Naive B cell (primary cell): ENCODE measurements at regions not wholly inside any gene's neighbourhood (a gene's known extent, or its start where the extent isn't known, plus 50 kb on each side); places are given as distances from the start of the nearest gene placed in this dataset.
"Not testable (repeated sequence)": the region's sequence is repeated elsewhere in the genome, so short reads cannot be mapped to it uniquely, and the experiment has no call there.

Experiments used
- ATAC-seq, 2 donors: fragments of 150-1000 bp; cut with Tn5 transposase; 2 replicates each; pipeline ENCODE4 v1.10.0; 2021; ENCODE audit warnings: low read depth in 2 of 2, mild to moderate bottlenecking in 2 of 2, moderate library complexity in 2 of 2
- DNase-seq: peaks from one replicate; pipeline ENCODE4 v3.0.0; 2022
- H3K27ac Mint-ChIP-seq, 6 donors: one replicate each; pipeline ENCODE4 v1.8.0; 2020 to 2022; ENCODE audit warnings: mild to moderate bottlenecking in 6 of 6, mixed read lengths in 6 of 6, moderate library complexity in 5 of 6, inconsistent platforms in 2 of 6
- H3K27me3 Mint-ChIP-seq, 3 donors: one replicate each; pipeline ENCODE4 v1.8.0; 2021 to 2022; ENCODE audit warnings: mixed read lengths in 3 of 3, mild to moderate bottlenecking in 1 of 3
- H3K36me3 Mint-ChIP-seq, 2 donors: one replicate each; pipeline ENCODE4 v1.8.0; 2020 to 2022; ENCODE audit warnings: mixed read lengths in 2 of 2, inconsistent platforms in 1 of 2, mild to moderate bottlenecking in 1 of 2
- H3K4me1 Mint-ChIP-seq, 3 donors: one replicate each; pipeline ENCODE4 v1.8.0; 2020 to 2022; ENCODE audit warnings: mixed read lengths in 3 of 3, inconsistent platforms in 1 of 3, mild to moderate bottlenecking in 1 of 3, moderate library complexity in 1 of 3
- H3K4me3 Mint-ChIP-seq, 8 donors: one replicate each; pipeline ENCODE4 v1.8.0; 2020 to 2022; ENCODE audit warnings: mild to moderate bottlenecking in 8 of 8, mixed read lengths in 8 of 8, moderate library complexity in 8 of 8, inconsistent platforms in 2 of 8
- H3K9me3 Mint-ChIP-seq, 7 donors: one replicate each; pipeline ENCODE4 v1.8.0; 2020 to 2022; ENCODE audit warnings: mixed read lengths in 7 of 7, mild to moderate bottlenecking in 5 of 7, inconsistent platforms in 2 of 7, moderate library complexity in 1 of 7

GRCh38 chr5:74523698-74524097 is 116.8 kb downstream of the ENC1 start:
- peaks cover 7 to 23% of the 10 kb centered on the region in 2 donors for H3K36me3 Mint-ChIP-seq
- ATAC-seq, result not testable (repeated sequence)

GRCh38 chr5:74522838-74523237 is 117.7 kb downstream of the ENC1 start:
- DNase-seq, H3K4me1 Mint-ChIP-seq, H3K4me3 Mint-ChIP-seq, ATAC-seq: not testable (repeated sequence)
- peak overlapping the region in 1 of 6 donors; percentile 55 for H3K27ac Mint-ChIP-seq
- H3K36me3 Mint-ChIP-seq, result peaks cover 7 to 23% of the 10 kb centered on the region in 2 donors
- H3K27me3 Mint-ChIP-seq, result peaks cover 0 to 17% (median 16%) of the 10 kb centered on the region in 3 donors
- H3K9me3 Mint-ChIP-seq, result peaks cover 5 to 29% (median 22%) of the 10 kb centered on the region in 7 donors

More at GRCh38 chr5:74523698-74524097, 116.8 kb downstream of the ENC1 start:
- not testable (repeated sequence) for H3K27ac Mint-ChIP-seq, DNase-seq, H3K4me1 Mint-ChIP-seq
- Mint-ChIP-seq H3K27me3 (peaks cover 0 to 13% (median 8%) of the 10 kb centered on the region in 3 donors), H3K4me3 (peak overlapping the region in 1 of 8 donors; percentile 3), H3K9me3 (peaks cover 5 to 29% (median 22%) of the 10 kb centered on the region in 7 donors)

- no peak for DNase-seq
- H3K27me3 Mint-ChIP-seq, result peaks cover 1 to 20% (median 20%) of the 10 kb centered on the region in 3 donors
- peaks cover 5 to 29% (median 22%) of the 10 kb centered on the region in 7 donors for H3K9me3 Mint-ChIP-seq
- H3K27ac Mint-ChIP-seq, result no peak overlapping the region
- no peak for ATAC-seq
- H3K36me3 Mint-ChIP-seq, result peaks cover 7 to 23% of the 10 kb centered on the region in 2 donors
- no peaks in the 10 kb centered on the region for H3K4me1 Mint-ChIP-seq
- H3K4me3 Mint-ChIP-seq, result no peak overlapping the region
These were observed 119.1 kb downstream of the ENC1 start for GRCh38 chr5:74521401-74521800.

- H3K9me3 Mint-ChIP-seq, result peaks cover under 1 to 27% (median 15%) of the 10 kb centered on the region in 7 donors
- peaks cover 6 to 30% (median 30%) of the 10 kb centered on the region in 3 donors for H3K27me3 Mint-ChIP-seq
- no peak for DNase-seq
- H3K4me1 Mint-ChIP-seq, result no peaks in the 10 kb centered on the region
- no peak overlapping the region for H3K4me3 Mint-ChIP-seq
- H3K27ac Mint-ChIP-seq, result peak overlapping the region in 1 of 6 donors; percentile 4
- peaks cover 7 to 17% of the 10 kb centered on the region in 2 donors for H3K36me3 Mint-ChIP-seq
- no peak for ATAC-seq
These were observed 120.8 kb downstream of the ENC1 start for GRCh38 chr5:74519679-74520078.

GRCh38 chr5:74519161-74519571 is 121.4 kb downstream of the ENC1 start:
- peaks cover 6 to 36% (median 35%) of the 10 kb centered on the region in 3 donors for H3K27me3 Mint-ChIP-seq

GRCh38 chr5:74517700-74518099 is 122.8 kb downstream of the ENC1 start:
- H3K36me3 Mint-ChIP-seq, result peaks cover 0 to 1% of the 10 kb centered on the region in 2 donors
- DNase-seq, result no peak
- H3K27ac Mint-ChIP-seq, result peak overlapping the region in 1 of 6 donors; percentile 33
- H3K9me3 Mint-ChIP-seq, result peaks cover 0 to 8% (median 0%) of the 10 kb centered on the region in 7 donors
- H3K27me3 Mint-ChIP-seq, result peaks cover 6 to 38% (median 37%) of the 10 kb centered on the region in 3 donors
- no peaks in the 10 kb centered on the region for H3K4me1 Mint-ChIP-seq
- no peak overlapping the region for H3K4me3 Mint-ChIP-seq
- no peak for ATAC-seq

More at GRCh38 chr5:74519161-74519571, 121.4 kb downstream of the ENC1 start:
- H3K4me3 Mint-ChIP-seq, result no peak overlapping the region
- peaks cover 0 to 22% (median 12%) of the 10 kb centered on the region in 7 donors for H3K9me3 Mint-ChIP-seq
- H3K27ac Mint-ChIP-seq, result no peak overlapping the region
- H3K4me1 Mint-ChIP-seq, result no peaks in the 10 kb centered on the region
- H3K36me3 Mint-ChIP-seq, result peaks cover 7 to 16% of the 10 kb centered on the region in 2 donors
- DNase-seq, result no peak
- no peak for ATAC-seq

- Mint-ChIP-seq H3K27me3 (peaks cover 6 to 38% (median 37%) of the 10 kb centered on the region in 3 donors), H3K36me3 (no peaks in the 10 kb centered on the region), H3K9me3 (peaks cover 0 to 1% (median 0%) of the 10 kb centered on the region in 7 donors), H3K4me1 (no peaks in the 10 kb centered on the region), H3K27ac (no peak overlapping the region), H3K4me3 (no peak overlapping the region)
- no peak for DNase-seq
- no peak for ATAC-seq
These were observed 124.3 kb downstream of the ENC1 start for GRCh38 chr5:74516211-74516636.

GRCh38 chr5:74514888-74515551 is 125.5 kb downstream of the ENC1 start:
- Mint-ChIP-seq H3K4me3 (no peak overlapping the region), H3K27me3 (peaks cover 6 to 38% (median 37%) of the 10 kb centered on the region in 3 donors), H3K27ac (no peak overlapping the region), H3K4me1 (no peaks in the 10 kb centered on the region), H3K9me3 (no peaks in the 10 kb centered on the region), H3K36me3 (no peaks in the 10 kb centered on the region)
- no peak for DNase-seq
- ATAC-seq, result no peak

GRCh38 chr5:74511770-74512169 is 128.8 kb downstream of the ENC1 start:
- DNase-seq, H3K9me3 Mint-ChIP-seq, H3K4me1 Mint-ChIP-seq, H3K4me3 Mint-ChIP-seq, H3K27ac Mint-ChIP-seq, H3K36me3 Mint-ChIP-seq, ATAC-seq: not testable (repeated sequence)
- H3K27me3 Mint-ChIP-seq, result peaks cover 6 to 18% (median 18%) of the 10 kb centered on the region in 3 donors

GRCh38 chr5:74510476-74511075 is 130.0 kb downstream of the ENC1 start:
- ATAC-seq (no peak), DNase-seq (no peak)
- Mint-ChIP-seq H3K9me3 (no peaks in the 10 kb centered on the region), H3K4me3 (no peak overlapping the region), H3K4me1 (no peaks in the 10 kb centered on the region), H3K27ac (peak overlapping the region in 1 of 6 donors; percentile 9), H3K36me3 (no peaks in the 10 kb centered on the region), H3K27me3 (peaks cover 0 to 23% (median 16%) of the 10 kb centered on the region in 3 donors)

- Mint-ChIP-seq H3K36me3 (no peaks in the 10 kb centered on the region), H3K27me3 (peaks cover 0 to 6% (median 0%) of the 10 kb centered on the region in 3 donors), H3K4me1 (no peaks in the 10 kb centered on the region), H3K4me3 (peak overlapping the region in 1 of 8 donors; percentile 42), H3K9me3 (no peaks in the 10 kb centered on the region), H3K27ac (no peak overlapping the region)
- DNase-seq (no peak), ATAC-seq (no peak)
These were observed 133.0 kb downstream of the ENC1 start for GRCh38 chr5:74507370-74508005.

GRCh38 chr5:74506119-74506518 is 134.4 kb downstream of the ENC1 start:
- DNase-seq (no peak), ATAC-seq (no peak)
- no peaks in the 10 kb centered on the region for H3K9me3 Mint-ChIP-seq
- H3K27ac Mint-ChIP-seq, result no peak overlapping the region
- H3K4me3 Mint-ChIP-seq, result no peak overlapping the region
- H3K27me3 Mint-ChIP-seq, result peaks cover 0 to 6% (median 0%) of the 10 kb centered on the region in 3 donors
- no peaks in the 10 kb centered on the region for H3K36me3 Mint-ChIP-seq
- no peaks in the 10 kb centered on the region for H3K4me1 Mint-ChIP-seq

GRCh38 chr5:74504463-74504862 is 136.1 kb downstream of the ENC1 start:
- no peak overlapping the region for H3K4me3 Mint-ChIP-seq
- no peaks in the 10 kb centered on the region for H3K9me3 Mint-ChIP-seq
- no peak overlapping the region for H3K27ac Mint-ChIP-seq
- no peaks in the 10 kb centered on the region for H3K4me1 Mint-ChIP-seq
- H3K27me3 Mint-ChIP-seq, result peaks cover 0 to 6% (median 3%) of the 10 kb centered on the region in 3 donors
- ATAC-seq (no peak), DNase-seq (no peak)
- H3K36me3 Mint-ChIP-seq, result no peaks in the 10 kb centered on the region
